DND-41 (cell line): ENCODE measurements at regions not wholly inside any gene's neighbourhood (a gene's known extent, or its start where the extent isn't known, plus 50 kb on each side); places are given as distances from the start of the nearest gene placed in this dataset.

Experiments
- ATAC-seq: fragments of 200-7000 bp; cut with Tn5 transposase; 3 replicates; pipeline ENCODE4 v1.9.1; 2021; ENCODE audit warnings: low read depth; ENCODE audit not compliant: insufficient read depth
- DNase-seq: peaks from one replicate; pipeline ENCODE4 v3.0.0-alpha.2; 2020
- H2AFZ ChIP-seq: 2 replicates; pipeline ENCODE4 v1.6.0; 2012; ENCODE audit warnings: low read depth, low read length
- H3K27ac ChIP-seq: 2 replicates; pipeline ENCODE4 v1.5.1; 2012; ENCODE audit warnings: low read length, inconsistent platforms
- H3K27me3 ChIP-seq: fragments of 200-600 bp; sonication (generic); 2 replicates; pipeline ENCODE4 v1.6.0; 2012; ENCODE audit warnings: low read length, mild to moderate bottlenecking, inconsistent platforms; ENCODE audit not compliant: insufficient read depth, poor library complexity
- H3K36me3 ChIP-seq: 2 replicates; pipeline ENCODE4 v1.5.1; 2012; ENCODE audit warnings: low read length, inconsistent platforms; ENCODE audit not compliant: insufficient read depth
- H3K4me1 ChIP-seq: 2 replicates; pipeline ENCODE4 v1.5.1; 2012; ENCODE audit warnings: mild to moderate bottlenecking, low read length; ENCODE audit not compliant: insufficient read depth
- H3K4me2 ChIP-seq: 2 replicates; pipeline ENCODE4 v1.6.0; 2012; ENCODE audit warnings: mild to moderate bottlenecking, moderate library complexity, low read length, inconsistent platforms; ENCODE audit not compliant: insufficient read depth
- H3K4me3 ChIP-seq, 2 experiments: fragments of 200-600 bp in 1 of 2; shearing (Covaris generic) in 1 of 2; 2 replicates each; pipeline ENCODE4 v1.5.1; 2012 to 2016; ENCODE audit warnings: inconsistent platforms in 2 of 2, low read length in 2 of 2, mild to moderate bottlenecking in 2 of 2, low read depth in 1 of 2, moderate library complexity in 1 of 2
- H3K79me2 ChIP-seq: 2 replicates; pipeline ENCODE4 v1.6.0; 2012; ENCODE audit warnings: low read length, inconsistent platforms; ENCODE audit not compliant: insufficient read depth
- H3K9ac ChIP-seq: 2 replicates; pipeline ENCODE4 v1.6.0; 2012; ENCODE audit warnings: low read depth, mild to moderate bottlenecking, inconsistent platforms, low read length, moderate library complexity
- H3K9me3 ChIP-seq: 2 replicates; pipeline ENCODE4 v1.5.1; 2012; ENCODE audit warnings: low read length, moderate library complexity, mild to moderate bottlenecking, inconsistent platforms; ENCODE audit not compliant: insufficient read depth, severe bottlenecking
- H4K20me1 ChIP-seq: 2 replicates; pipeline ENCODE4 v1.6.0; 2012; ENCODE audit warnings: low read length; ENCODE audit not compliant: insufficient read depth
- EZH2 ChIP-seq: IDR thresholded peaks from 3 replicates; pipeline ENCODE4 v1.6.1; 2012; ENCODE audit warnings: borderline replicate concordance, low read depth, mild to moderate bottlenecking, moderate library complexity, low read length, inconsistent platforms; ENCODE audit not compliant: severe bottlenecking
- TF ChIP-seq, protein P1 (sequence below): IDR thresholded peaks from 2 replicates; pipeline ENCODE4 v1.5.1; 2012; ENCODE audit warnings: borderline replicate concordance, low read length, moderate library complexity, mild to moderate bottlenecking; ENCODE audit not compliant: poor library complexity, severe bottlenecking; ENCODE audit errors: extremely low read depth

- H3K79me2 ChIP-seq: no peaks in the 10 kb centered on the region
- H3K4me3 ChIP-seq: no peak overlapping the region
- H3K9me3 ChIP-seq: no peaks in the 10 kb centered on the region
- H2AFZ ChIP-seq: no peak overlapping the region
- H3K4me2 ChIP-seq: no peak overlapping the region
- TF ChIP-seq, protein P1, sequence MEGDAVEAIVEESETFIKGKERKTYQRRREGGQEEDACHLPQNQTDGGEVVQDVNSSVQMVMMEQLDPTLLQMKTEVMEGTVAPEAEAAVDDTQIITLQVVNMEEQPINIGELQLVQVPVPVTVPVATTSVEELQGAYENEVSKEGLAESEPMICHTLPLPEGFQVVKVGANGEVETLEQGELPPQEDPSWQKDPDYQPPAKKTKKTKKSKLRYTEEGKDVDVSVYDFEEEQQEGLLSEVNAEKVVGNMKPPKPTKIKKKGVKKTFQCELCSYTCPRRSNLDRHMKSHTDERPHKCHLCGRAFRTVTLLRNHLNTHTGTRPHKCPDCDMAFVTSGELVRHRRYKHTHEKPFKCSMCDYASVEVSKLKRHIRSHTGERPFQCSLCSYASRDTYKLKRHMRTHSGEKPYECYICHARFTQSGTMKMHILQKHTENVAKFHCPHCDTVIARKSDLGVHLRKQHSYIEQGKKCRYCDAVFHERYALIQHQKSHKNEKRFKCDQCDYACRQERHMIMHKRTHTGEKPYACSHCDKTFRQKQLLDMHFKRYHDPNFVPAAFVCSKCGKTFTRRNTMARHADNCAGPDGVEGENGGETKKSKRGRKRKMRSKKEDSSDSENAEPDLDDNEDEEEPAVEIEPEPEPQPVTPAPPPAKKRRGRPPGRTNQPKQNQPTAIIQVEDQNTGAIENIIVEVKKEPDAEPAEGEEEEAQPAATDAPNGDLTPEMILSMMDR: no peak
- TF ChIP-seq EZH2: no peak
- DNase-seq (no peak), ATAC-seq (no peak)
- no peaks in the 10 kb centered on the region for H3K4me1 ChIP-seq
- H4K20me1 ChIP-seq: no peaks in the 10 kb centered on the region
- no peak overlapping the region for H3K27ac ChIP-seq
- H3K27me3 ChIP-seq: no peaks in the 10 kb centered on the region
- no peak overlapping the region for H3K9ac ChIP-seq
- no peaks in the 10 kb centered on the region for H3K36me3 ChIP-seq
Observed at GRCh38 chr2:196324211-196324610, 152.8 kb upstream of the STK17B start.

DNA sequence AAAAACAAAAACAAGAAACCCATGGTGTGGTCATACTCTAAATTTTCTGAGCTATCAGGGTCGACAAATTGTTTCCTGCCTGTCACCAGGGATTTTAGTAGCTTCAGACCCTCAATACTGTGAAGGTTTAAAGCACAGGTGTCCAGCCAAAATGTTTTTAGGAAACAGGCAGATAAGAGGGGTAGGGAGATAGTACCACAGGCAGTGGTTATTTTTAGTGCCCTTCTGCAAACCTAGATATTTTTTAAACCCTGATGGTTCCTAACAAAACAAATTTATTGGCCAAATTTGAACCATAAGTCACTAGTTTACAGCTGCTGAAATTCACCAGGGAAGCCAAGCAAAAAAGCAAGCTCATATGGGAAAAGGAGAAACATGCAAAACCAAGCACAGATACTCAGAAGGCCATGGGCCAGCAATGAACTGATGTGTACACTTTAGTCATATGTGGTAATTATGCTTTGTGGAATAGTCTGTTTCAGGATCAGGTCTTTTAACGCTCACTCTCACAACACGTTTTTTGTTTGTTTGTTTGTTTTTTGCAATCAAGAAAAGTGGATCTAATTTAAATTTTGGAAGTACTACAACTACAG is 156.8 kb upstream of the STK17B start:
- Histone ChIP-seq H3K27me3 (no peaks in the 10 kb centered on the region), H3K79me2 (no peaks in the 10 kb centered on the region), H3K27ac (no peak overlapping the region), H3K9me3 (no peaks in the 10 kb centered on the region), H3K4me1 (no peaks in the 10 kb centered on the region), H3K4me2 (no peak overlapping the region), H3K4me3 (no peak overlapping the region), H3K9ac (no peak overlapping the region), H2AFZ (no peak overlapping the region), H3K36me3 (no peaks in the 10 kb centered on the region), H4K20me1 (no peaks in the 10 kb centered on the region)
- TF ChIP-seq, protein P1: no peak
- no peak for TF ChIP-seq EZH2
- DNase-seq (no peak), ATAC-seq (no peak)

DNA sequence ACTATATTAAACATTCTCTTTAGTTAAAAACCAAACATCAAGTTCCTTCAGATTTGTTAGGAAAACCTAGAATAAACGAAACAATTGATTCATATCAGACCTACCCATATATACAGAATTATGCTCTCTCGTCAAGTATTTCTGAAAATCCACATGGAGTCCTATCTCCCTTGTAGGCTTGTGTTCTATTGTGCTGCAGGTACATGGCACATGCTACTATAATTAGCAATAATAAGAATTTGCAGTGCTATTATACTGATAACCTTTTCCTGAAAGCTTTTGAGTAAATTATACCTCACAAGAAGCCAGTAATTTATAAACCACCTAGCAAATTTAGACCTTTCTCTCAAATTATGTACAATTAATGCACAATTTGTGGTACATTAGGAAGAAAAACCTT is 158.6 kb upstream of the STK17B start:
- ATAC-seq (no peak), DNase-seq (no peak)
- no peak overlapping the region for H3K9ac ChIP-seq
- H3K36me3 ChIP-seq: no peaks in the 10 kb centered on the region
- H3K4me1 ChIP-seq: no peaks in the 10 kb centered on the region
- H4K20me1 ChIP-seq: no peaks in the 10 kb centered on the region
- no peak overlapping the region for H3K4me3 ChIP-seq
- no peak overlapping the region for H3K4me2 ChIP-seq
- H3K79me2 ChIP-seq: no peaks in the 10 kb centered on the region
- no peak overlapping the region for H2AFZ ChIP-seq
- TF ChIP-seq, protein P1: no peak
- TF ChIP-seq EZH2: no peak
- no peaks in the 10 kb centered on the region for H3K27me3 ChIP-seq
- no peaks in the 10 kb centered on the region for H3K9me3 ChIP-seq
- H3K27ac ChIP-seq: no peak overlapping the region

- H3K79me2 ChIP-seq: no peaks in the 10 kb centered on the region
- H4K20me1 ChIP-seq: no peaks in the 10 kb centered on the region
- TF ChIP-seq, protein P1: no peak
- no peak for TF ChIP-seq EZH2
- H3K4me2 ChIP-seq: no peak overlapping the region
- no peak overlapping the region for H3K4me3 ChIP-seq
- H3K27me3 ChIP-seq: no peaks in the 10 kb centered on the region
- DNase-seq (no peak), ATAC-seq (no peak)
- H3K4me1 ChIP-seq: no peaks in the 10 kb centered on the region
- H3K9me3 ChIP-seq: no peaks in the 10 kb centered on the region
- no peak overlapping the region for H2AFZ ChIP-seq
- no peak overlapping the region for H3K27ac ChIP-seq
- no peaks in the 10 kb centered on the region for H3K36me3 ChIP-seq
- H3K9ac ChIP-seq: no peak overlapping the region
Observed at GRCh38 chr2:196330645-196331044, 159.3 kb upstream of the STK17B start.
